CD14-positive monocyte (primary cell): ENCODE measurements at regions not wholly inside any gene's neighbourhood (a gene's known extent, or its start where the extent isn't known, plus 50 kb on each side); places are given as distances from the start of the nearest gene placed in this dataset.

Experiments used
- DNase-seq, 3 donors: peaks; one replicate each; pipeline ENCODE4 v3.0.0-alpha.2; 2011 to 2022
- H2AFZ ChIP-seq: 2 replicates; pipeline ENCODE4 v1.6.0; 2012; ENCODE audit warnings: mild to moderate bottlenecking, low read depth, low read length, inconsistent platforms; ENCODE audit not compliant: insufficient read depth, poor library complexity, severe bottlenecking
- H3K27ac ChIP-seq, 2 donors: 1 replicate in 1 of 2; 2 replicates in 1 of 2; pipeline ENCODE4 v1.5.1; 2012 to 2013; ENCODE audit warnings: low read length in 2 of 2, control low read depth in 1 of 2, inconsistent platforms in 1 of 2, low read depth in 1 of 2, mild to moderate bottlenecking in 1 of 2
- H3K27me3 ChIP-seq, 2 donors: one replicate each; pipeline versions ENCODE4 v1.6.0 to v1.6.1; 2011 to 2013; ENCODE audit warnings: low read length in 2 of 2; ENCODE audit not compliant: control insufficient read depth in 2 of 2, insufficient read depth in 2 of 2
- H3K36me3 ChIP-seq, 2 donors: replicated peaks in 1 of 2; 1 replicate in 1 of 2; 2 replicates in 1 of 2; pipeline versions ENCODE4 v1.5.1 to v1.6.1; 2012 to 2013; ENCODE audit warnings: low read length in 2 of 2, control low read depth in 1 of 2, inconsistent platforms in 1 of 2, mild to moderate bottlenecking in 1 of 2; ENCODE audit not compliant: insufficient read depth in 2 of 2, control insufficient read depth in 1 of 2
- H3K4me1 ChIP-seq, 2 donors: 1 replicate in 1 of 2; 2 replicates in 1 of 2; pipeline versions ENCODE4 v1.5.1 to v1.6.1; 2012 to 2013; ENCODE audit warnings: low read length in 2 of 2, control low read depth in 1 of 2, inconsistent platforms in 1 of 2, mild to moderate bottlenecking in 1 of 2, moderate library complexity in 1 of 2; ENCODE audit not compliant: insufficient read depth in 2 of 2, control insufficient read depth in 1 of 2
- H3K4me2 ChIP-seq: replicated peaks from 2 replicates; pipeline ENCODE3; 2012; ENCODE audit warnings: low read length, moderate library complexity, mild to moderate bottlenecking; ENCODE audit not compliant: poor library complexity, severe bottlenecking; ENCODE audit errors: extremely low read depth
- H3K4me3 ChIP-seq, 3 experiments: fragments of 200-600 bp in 1 of 3; sonication (generic) in 1 of 3; replicated peaks in 1 of 3; 1 replicate in 2 of 3; 2 replicates in 1 of 3; pipeline ENCODE4 v1.5.1; 2011 to 2013; ENCODE audit warnings: low read length in 3 of 3, mild to moderate bottlenecking in 3 of 3, control low read depth in 2 of 3, low read depth in 2 of 3, inconsistent platforms in 1 of 3, moderate library complexity in 1 of 3
- H3K79me2 ChIP-seq: 2 replicates; pipeline ENCODE4 v1.6.0; 2012; ENCODE audit warnings: mild to moderate bottlenecking, control low read depth, inconsistent platforms, low read length, moderate library complexity; ENCODE audit not compliant: insufficient read depth
- H3K9ac ChIP-seq: 2 replicates; pipeline ENCODE4 v1.6.0; 2017; ENCODE audit warnings: low read length, mild to moderate bottlenecking; ENCODE audit not compliant: insufficient read depth, poor library complexity, severe bottlenecking
- H3K9me3 ChIP-seq, 2 donors: replicated peaks in 1 of 2; 1 replicate in 1 of 2; 2 replicates in 1 of 2; pipeline versions ENCODE4 v1.5.1 to v1.6.1; 2012 to 2013; ENCODE audit warnings: low read length in 2 of 2, control low read depth in 1 of 2; ENCODE audit not compliant: control insufficient read depth in 1 of 2, insufficient read depth in 1 of 2
- H4K20me1 ChIP-seq: 2 replicates; pipeline ENCODE4 v1.6.0; 2012; ENCODE audit warnings: mild to moderate bottlenecking, low read length, control low read depth, moderate library complexity; ENCODE audit not compliant: insufficient read depth
- H3K27ac Mint-ChIP-seq, 7 donors: one replicate each; pipeline ENCODE4 v1.8.0; 2020; ENCODE audit warnings: mild to moderate bottlenecking in 7 of 7, mixed read lengths in 7 of 7, moderate library complexity in 6 of 7, inconsistent platforms in 2 of 7
- H3K27me3 Mint-ChIP-seq, 3 donors: one replicate each; pipeline ENCODE4 v1.8.0; 2021 to 2022; ENCODE audit warnings: low read depth in 3 of 3, mild to moderate bottlenecking in 3 of 3, mixed read lengths in 3 of 3, moderate library complexity in 3 of 3, inconsistent platforms in 1 of 3
- H3K36me3 Mint-ChIP-seq, 2 donors: one replicate each; pipeline ENCODE4 v1.8.0; 2020; ENCODE audit warnings: mixed read lengths in 2 of 2, inconsistent platforms in 1 of 2, mild to moderate bottlenecking in 1 of 2
- H3K4me1 Mint-ChIP-seq: one replicate; pipeline ENCODE4 v1.8.0; 2020; ENCODE audit warnings: mild to moderate bottlenecking, mixed read lengths
- H3K4me3 Mint-ChIP-seq, 2 donors: one replicate each; pipeline ENCODE4 v1.8.0; 2020; ENCODE audit warnings: mild to moderate bottlenecking in 2 of 2, mixed read lengths in 2 of 2, moderate library complexity in 1 of 2
- H3K9me3 Mint-ChIP-seq, 7 donors: one replicate each; pipeline ENCODE4 v1.8.0; 2020 to 2022; ENCODE audit warnings: mixed read lengths in 7 of 7, mild to moderate bottlenecking in 6 of 7, moderate library complexity in 6 of 7, inconsistent platforms in 2 of 7
- WGBS: methylation state at CpG from one replicate; pipeline ENCODE4 v1.1.5; 2013; ENCODE audit warnings: missing lambda C conversion rate; ENCODE audit not compliant: insufficient coverage; 5-methylcytosine and 5-hydroxymethylcytosine counted together
- intact Hi-C, 2 donors: fragments of 100-400 bp; cut with micrococcal nuclease; formaldehyde crosslinking; loops; one replicate each; pipeline versions ENCODE4 v1.15.0 to v1.15.1; 2023
- TF ChIP-seq, protein P1 (sequence below): fragments of 200-600 bp; IDR thresholded peaks from one replicate; pipeline ENCODE4 v1.8.0; 2022; ENCODE audit warnings: antibody characterized with exemption, mild to moderate bottlenecking

DNA sequence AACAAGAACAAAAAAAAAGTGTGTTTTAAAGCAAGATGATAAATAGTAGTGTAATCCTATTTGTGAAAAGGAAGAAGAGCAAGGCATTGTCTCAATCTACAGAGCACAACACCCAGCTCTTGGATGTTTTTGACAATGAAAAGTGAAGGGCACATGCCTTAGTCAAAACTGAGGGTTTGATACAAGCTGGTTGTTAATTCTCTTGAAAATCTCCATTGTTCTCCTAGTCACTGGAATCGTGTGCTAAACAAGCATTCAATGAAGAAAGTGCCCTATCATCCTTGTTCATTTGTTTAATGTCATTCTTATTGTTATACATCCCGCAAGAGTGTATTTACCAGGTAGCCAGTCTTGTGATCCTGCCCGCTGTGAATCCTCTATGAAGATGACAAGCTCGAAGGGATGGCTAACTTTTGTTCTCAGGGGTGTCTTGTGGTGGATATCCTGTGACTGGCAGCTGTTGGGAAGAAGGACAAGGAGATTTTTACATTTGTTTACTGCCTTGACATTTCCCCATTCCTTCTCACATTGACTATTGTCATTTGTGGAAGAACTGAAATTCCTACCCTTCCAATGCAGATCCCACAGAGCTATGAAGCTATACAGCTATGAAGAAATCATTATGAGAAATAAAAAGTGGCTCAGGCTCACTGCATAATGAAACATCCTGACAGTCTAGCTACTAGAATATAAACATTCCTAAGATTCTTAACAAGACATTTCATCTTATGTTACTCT, 175.9 kb downstream of the VGLL3 start:
- 50% methylated on average over 1 of the region's 4 CpGs for WGBS
- no peaks in the 10 kb centered on the region for H3K79me2 ChIP-seq
- intact Hi-C loops = no loop called here
- no peaks in the 10 kb centered on the region for H3K9me3 ChIP-seq
- no peaks in the 10 kb centered on the region for H3K27me3 ChIP-seq
- no peaks in the 10 kb centered on the region for H3K4me1 ChIP-seq
- Mint-ChIP-seq H3K27me3 (no peaks in the 10 kb centered on the region), H3K4me3 (no peak overlapping the region), H3K36me3 (no peaks in the 10 kb centered on the region), H3K4me1 (no peaks in the 10 kb centered on the region), H3K9me3 (peaks cover 0 to 3% (median 0%) of the 10 kb centered on the region in 7 donors), H3K27ac (no peak overlapping the region)
- H4K20me1 ChIP-seq = no peaks in the 10 kb centered on the region
- no peak overlapping the region for H3K4me2 ChIP-seq
- TF ChIP-seq, protein P1, sequence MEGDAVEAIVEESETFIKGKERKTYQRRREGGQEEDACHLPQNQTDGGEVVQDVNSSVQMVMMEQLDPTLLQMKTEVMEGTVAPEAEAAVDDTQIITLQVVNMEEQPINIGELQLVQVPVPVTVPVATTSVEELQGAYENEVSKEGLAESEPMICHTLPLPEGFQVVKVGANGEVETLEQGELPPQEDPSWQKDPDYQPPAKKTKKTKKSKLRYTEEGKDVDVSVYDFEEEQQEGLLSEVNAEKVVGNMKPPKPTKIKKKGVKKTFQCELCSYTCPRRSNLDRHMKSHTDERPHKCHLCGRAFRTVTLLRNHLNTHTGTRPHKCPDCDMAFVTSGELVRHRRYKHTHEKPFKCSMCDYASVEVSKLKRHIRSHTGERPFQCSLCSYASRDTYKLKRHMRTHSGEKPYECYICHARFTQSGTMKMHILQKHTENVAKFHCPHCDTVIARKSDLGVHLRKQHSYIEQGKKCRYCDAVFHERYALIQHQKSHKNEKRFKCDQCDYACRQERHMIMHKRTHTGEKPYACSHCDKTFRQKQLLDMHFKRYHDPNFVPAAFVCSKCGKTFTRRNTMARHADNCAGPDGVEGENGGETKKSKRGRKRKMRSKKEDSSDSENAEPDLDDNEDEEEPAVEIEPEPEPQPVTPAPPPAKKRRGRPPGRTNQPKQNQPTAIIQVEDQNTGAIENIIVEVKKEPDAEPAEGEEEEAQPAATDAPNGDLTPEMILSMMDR = no peak
- H3K4me3 ChIP-seq = no peak overlapping the region
- no peak overlapping the region for H3K9ac ChIP-seq
- H2AFZ ChIP-seq = no peak overlapping the region
- H3K36me3 ChIP-seq = no peaks in the 10 kb centered on the region
- DNase-seq = no peak
- no peak overlapping the region for H3K27ac ChIP-seq

DNA sequence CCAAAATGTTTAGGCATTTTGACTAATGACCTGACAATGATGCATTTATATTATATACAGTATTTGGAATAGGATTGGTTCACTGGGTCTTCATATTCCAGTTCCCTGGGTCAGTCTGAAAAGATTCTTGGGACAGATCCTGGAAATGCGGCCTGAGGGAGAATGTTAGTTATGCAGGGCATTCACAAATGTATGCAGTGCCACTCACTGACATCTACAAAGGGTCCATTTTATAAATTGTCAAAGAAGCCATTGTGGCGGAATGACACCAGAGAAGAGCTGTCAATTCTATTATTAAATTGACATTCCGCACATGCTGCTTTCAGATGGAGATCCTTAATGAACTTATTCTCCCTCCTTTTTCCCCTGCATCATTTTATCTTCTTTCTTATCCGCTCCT, 176.6 kb downstream of the VGLL3 start:
- H3K4me2 ChIP-seq = no peak overlapping the region
- intact Hi-C loops = no loop called here
- H3K79me2 ChIP-seq = no peaks in the 10 kb centered on the region
- no peaks in the 10 kb centered on the region for H3K27me3 Mint-ChIP-seq
- H3K9me3 Mint-ChIP-seq = peaks cover 0 to 3% (median 0%) of the 10 kb centered on the region in 7 donors
- no peak overlapping the region for H3K27ac Mint-ChIP-seq
- H3K4me3 ChIP-seq = no peak overlapping the region
- no peaks in the 10 kb centered on the region for H3K4me1 ChIP-seq
- DNase-seq = no peak
- no peak overlapping the region for H3K4me3 Mint-ChIP-seq
- no peaks in the 10 kb centered on the region for H3K9me3 ChIP-seq
- no peaks in the 10 kb centered on the region for H3K36me3 ChIP-seq
- no peaks in the 10 kb centered on the region for H4K20me1 ChIP-seq
- H3K36me3 Mint-ChIP-seq = no peaks in the 10 kb centered on the region
- H3K27ac ChIP-seq = no peak overlapping the region
- H3K4me1 Mint-ChIP-seq = no peaks in the 10 kb centered on the region
- no peak overlapping the region for H2AFZ ChIP-seq
- H3K9ac ChIP-seq = no peak overlapping the region
- no peaks in the 10 kb centered on the region for H3K27me3 ChIP-seq
- WGBS = no CpG with 5 or more reads among the region's 4 CpGs
- TF ChIP-seq, protein P1 = no peak
